HG03432 (cell line): ENCODE measurements at regions not wholly inside any gene's neighbourhood (a gene's known extent, or its start where the extent isn't known, plus 50 kb on each side); places are given as distances from the start of the nearest gene placed in this dataset.

Experiments
- ATAC-seq: cut with Tn5 transposase; IDR thresholded peaks from one replicate; pipeline ENCODE4 v1.9.1; 2021; ENCODE audit warnings: mild to moderate bottlenecking, moderate library complexity; ENCODE audit not compliant: unreplicated experiment

- no peak for ATAC-seq
Observed at GRCh38 chr3:117589454-117589853, 879.9 kb downstream of the TUSC7 start.

- no peak for ATAC-seq
Observed at GRCh38 chr3:117595615-117596014, 886.0 kb downstream of the TUSC7 start.

- no peak for ATAC-seq
Observed at GRCh38 chr3:117596503-117596902, 886.9 kb downstream of the TUSC7 start.

GRCh38 chr3:117597865-117598264 is 888.3 kb downstream of the TUSC7 start:
- ATAC-seq, result no peak

- ATAC-seq, result peak; percentile 39
Observed at GRCh38 chr3:117600112-117600511, 890.5 kb downstream of the TUSC7 start.

- ATAC-seq, result no peak
Observed at GRCh38 chr3:117600666-117601065, 891.1 kb downstream of the TUSC7 start.

GRCh38 chr3:117602058-117602644 is 892.6 kb downstream of the TUSC7 start:
- ATAC-seq, result no peak

GRCh38 chr3:117603097-117603496 is 893.5 kb downstream of the TUSC7 start:
- peak; percentile 84 for ATAC-seq

GRCh38 chr3:117606866-117607265 is 897.3 kb downstream of the TUSC7 start:
- no peak for ATAC-seq

GRCh38 chr3:117609330-117609729 is 899.8 kb downstream of the TUSC7 start:
- ATAC-seq, result no peak

- ATAC-seq, result no peak
Observed at GRCh38 chr3:117610156-117610555, 900.6 kb downstream of the TUSC7 start.

GRCh38 chr3:117611211-117611610 is 901.6 kb downstream of the TUSC7 start:
- ATAC-seq, result no peak

- no peak for ATAC-seq
Observed at GRCh38 chr3:117616227-117616626, 906.6 kb downstream of the TUSC7 start.

- ATAC-seq, result no peak
Observed at GRCh38 chr3:117617906-117618305, 908.3 kb downstream of the TUSC7 start.

- no peak for ATAC-seq
Observed at GRCh38 chr3:117618462-117618861, 908.9 kb downstream of the TUSC7 start.

GRCh38 chr3:117619805-117620204 is 910.2 kb downstream of the TUSC7 start:
- ATAC-seq, result no peak

GRCh38 chr3:117622171-117622841 is 912.7 kb downstream of the TUSC7 start:
- no peak for ATAC-seq

GRCh38 chr3:117624424-117624823 is 914.8 kb downstream of the TUSC7 start:
- ATAC-seq, result no peak

- no peak for ATAC-seq
Observed at GRCh38 chr3:117625174-117625573, 915.6 kb downstream of the TUSC7 start.

GRCh38 chr3:117626577-117626976 is 917.0 kb downstream of the TUSC7 start:
- no peak for ATAC-seq

- ATAC-seq, result no peak
Observed at GRCh38 chr3:117628823-117629291, 919.3 kb downstream of the TUSC7 start.

- ATAC-seq, result no peak
Observed at GRCh38 chr3:117629505-117629904, 919.9 kb downstream of the TUSC7 start.

GRCh38 chr3:117630469-117630868 is 920.9 kb downstream of the TUSC7 start:
- ATAC-seq, result peak; percentile 58
